Astrocyte (in vitro differentiated cells and primary cell): ENCODE measurements at regions not wholly inside any gene's neighbourhood (a gene's known extent, or its start where the extent isn't known, plus 50 kb on each side); places are given as distances from the start of the nearest gene placed in this dataset.

Source experiments
- DNase-seq: peaks from one replicate; pipeline ENCODE4 v3.0.0-alpha.2; 2010; ENCODE audit warnings: low read depth
- FAIRE-seq: peaks from 2 replicates; lab custom pipeline; 2011; peaks lifted over from hg19 to GRCh38; lab: Jason Lieb, UNC
- H2AFZ ChIP-seq: 2 replicates; pipeline ENCODE4 v1.6.0; 2012; ENCODE audit warnings: low read depth, low read length, inconsistent platforms
- H3K27ac ChIP-seq: 2 replicates; pipeline ENCODE4 v1.5.1; 2011; ENCODE audit warnings: low read depth, low read length, inconsistent platforms
- H3K27me3 ChIP-seq: 2 replicates; pipeline ENCODE4 v1.6.0; 2011; ENCODE audit warnings: low read length, inconsistent platforms; ENCODE audit not compliant: insufficient read depth
- H3K36me3 ChIP-seq: 2 replicates; pipeline ENCODE4 v1.5.1; 2011; ENCODE audit warnings: low read length, inconsistent platforms; ENCODE audit not compliant: insufficient read depth
- H3K4me1 ChIP-seq: 2 replicates; pipeline ENCODE4 v1.5.1; 2011; ENCODE audit warnings: low read length, inconsistent platforms; ENCODE audit not compliant: insufficient read depth
- H3K4me2 ChIP-seq: 2 replicates; pipeline ENCODE4 v1.6.0; 2012; ENCODE audit warnings: low read length, inconsistent platforms
- H3K4me3 ChIP-seq: 2 replicates; pipeline ENCODE4 v1.5.1; 2011; ENCODE audit warnings: low read depth, mild to moderate bottlenecking, low read length, inconsistent platforms; ENCODE audit not compliant: insufficient read depth
- H3K79me2 ChIP-seq: 2 replicates; pipeline ENCODE4 v1.6.0; 2012; ENCODE audit warnings: mild to moderate bottlenecking, low read length, inconsistent platforms; ENCODE audit not compliant: insufficient read depth
- H3K9ac ChIP-seq: 2 replicates; pipeline ENCODE4 v1.6.0; 2012; ENCODE audit warnings: mild to moderate bottlenecking, low read length, inconsistent platforms
- H3K9me3 ChIP-seq: 2 replicates; pipeline ENCODE4 v1.5.1; 2012; ENCODE audit warnings: low read depth, mild to moderate bottlenecking, low read length, inconsistent platforms; ENCODE audit not compliant: insufficient read depth
- H4K20me1 ChIP-seq: 2 replicates; pipeline ENCODE4 v1.6.0; 2012; ENCODE audit warnings: low read length, inconsistent platforms; ENCODE audit not compliant: insufficient read depth
- H3K27ac Mint-ChIP-seq: one replicate; pipeline ENCODE4 v1.8.0; 2021; ENCODE audit warnings: mild to moderate bottlenecking, mixed read lengths; ENCODE audit not compliant: unreplicated experiment
- H3K27me3 Mint-ChIP-seq: one replicate; pipeline ENCODE4 v1.8.0; 2021; ENCODE audit warnings: low read depth, mixed read lengths; ENCODE audit not compliant: unreplicated experiment
- H3K36me3 Mint-ChIP-seq: one replicate; pipeline ENCODE4 v1.8.0; 2021; ENCODE audit warnings: low read depth, mixed read lengths; ENCODE audit not compliant: unreplicated experiment
- H3K4me1 Mint-ChIP-seq: one replicate; pipeline ENCODE4 v1.8.0; 2021; ENCODE audit warnings: low read depth, mixed read lengths; ENCODE audit not compliant: unreplicated experiment
- H3K4me3 Mint-ChIP-seq: one replicate; pipeline ENCODE4 v1.8.0; 2021; ENCODE audit warnings: mild to moderate bottlenecking, moderate library complexity, mixed read lengths; ENCODE audit not compliant: unreplicated experiment
- H3K9me3 Mint-ChIP-seq: one replicate; pipeline ENCODE4 v1.8.0; 2021; ENCODE audit warnings: mild to moderate bottlenecking, mixed read lengths; ENCODE audit not compliant: unreplicated experiment
- CTCF ChIP-seq: IDR thresholded peaks from 2 replicates; pipeline ENCODE4 v1.5.1; 2011; ENCODE audit warnings: low read depth, mild to moderate bottlenecking, inconsistent platforms, low read length, moderate library complexity; ENCODE audit not compliant: insufficient read depth
- EZH2 ChIP-seq: IDR thresholded peaks from 2 replicates; pipeline ENCODE4 v1.6.1; 2012; ENCODE audit warnings: mild to moderate bottlenecking, low read length, inconsistent platforms; ENCODE audit not compliant: insufficient read depth

GRCh38 chr12:112734859-112735695 is 56.5 kb upstream of the RPH3A start:
- no peak for FAIRE-seq
- no peak for TF ChIP-seq CTCF
- TF ChIP-seq EZH2 = no peak
- peaks cover 21% of the 10 kb centered on the region for H3K27me3 Mint-ChIP-seq
- H3K27ac ChIP-seq = no peak overlapping the region
- H3K4me1 ChIP-seq = no peaks in the 10 kb centered on the region
- no peaks in the 10 kb centered on the region for H4K20me1 ChIP-seq
- no peak overlapping the region for H3K4me2 ChIP-seq
- H3K4me3 Mint-ChIP-seq = no peak overlapping the region
- no peak overlapping the region for H3K4me3 ChIP-seq
- H3K27ac Mint-ChIP-seq = no peak overlapping the region
- no peaks in the 10 kb centered on the region for H3K4me1 Mint-ChIP-seq
- H3K9ac ChIP-seq = no peak overlapping the region
- no peaks in the 10 kb centered on the region for H3K36me3 Mint-ChIP-seq
- H3K36me3 ChIP-seq = no peaks in the 10 kb centered on the region
- H3K9me3 ChIP-seq = no peaks in the 10 kb centered on the region
- H3K9me3 Mint-ChIP-seq = peaks cover 7% of the 10 kb centered on the region
- no peaks in the 10 kb centered on the region for H3K27me3 ChIP-seq
- H3K79me2 ChIP-seq = no peaks in the 10 kb centered on the region
- no peak for DNase-seq
- H2AFZ ChIP-seq = no peak overlapping the region

- no peak overlapping the region for H2AFZ ChIP-seq
- H3K36me3 ChIP-seq = no peaks in the 10 kb centered on the region
- FAIRE-seq (no peak), DNase-seq (no peak)
- no peak overlapping the region for H3K4me3 ChIP-seq
- TF ChIP-seq CTCF (no peak), EZH2 (no peak)
- H3K79me2 ChIP-seq = no peaks in the 10 kb centered on the region
- no peaks in the 10 kb centered on the region for H4K20me1 ChIP-seq
- no peak overlapping the region for H3K9ac ChIP-seq
- Mint-ChIP-seq H3K27ac (no peak overlapping the region), H3K4me3 (no peak overlapping the region), H3K36me3 (no peaks in the 10 kb centered on the region), H3K9me3 (peaks cover 4% of the 10 kb centered on the region), H3K4me1 (peaks cover 9% of the 10 kb centered on the region), H3K27me3 (peaks cover 12% of the 10 kb centered on the region)
- H3K27ac ChIP-seq = no peak overlapping the region
- no peak overlapping the region for H3K4me2 ChIP-seq
- no peaks in the 10 kb centered on the region for H3K9me3 ChIP-seq
- H3K27me3 ChIP-seq = peaks cover 10% of the 10 kb centered on the region
- no peaks in the 10 kb centered on the region for H3K4me1 ChIP-seq
Observed at GRCh38 chr12:112738531-112738930, 53.0 kb upstream of the RPH3A start.

GRCh38 chr12:112740387-112740934 is 51.1 kb upstream of the RPH3A start:
- no peak overlapping the region for H3K27ac Mint-ChIP-seq
- FAIRE-seq (no peak), DNase-seq (no peak)
- no peaks in the 10 kb centered on the region for H3K79me2 ChIP-seq
- peaks cover 9% of the 10 kb centered on the region for H3K4me1 Mint-ChIP-seq
- H3K36me3 Mint-ChIP-seq = no peaks in the 10 kb centered on the region
- H4K20me1 ChIP-seq = no peaks in the 10 kb centered on the region
- H3K4me2 ChIP-seq = no peak overlapping the region
- peaks cover 12% of the 10 kb centered on the region for H3K27me3 Mint-ChIP-seq
- no peak for TF ChIP-seq EZH2
- no peak for TF ChIP-seq CTCF
- no peak overlapping the region for H2AFZ ChIP-seq
- peaks cover 10% of the 10 kb centered on the region for H3K27me3 ChIP-seq
- H3K9ac ChIP-seq = no peak overlapping the region
- H3K4me3 ChIP-seq = no peak overlapping the region
- no peak overlapping the region for H3K4me3 Mint-ChIP-seq
- no peaks in the 10 kb centered on the region for H3K36me3 ChIP-seq
- no peaks in the 10 kb centered on the region for H3K4me1 ChIP-seq
- no peaks in the 10 kb centered on the region for H3K9me3 ChIP-seq
- no peak overlapping the region for H3K27ac ChIP-seq
- peaks cover under 1% of the 10 kb centered on the region for H3K9me3 Mint-ChIP-seq
